ENCODE measurements at regions not wholly inside any gene's neighbourhood (a gene's known extent, or its start where the extent isn't known, plus 50 kb on each side); places are given as distances from the start of the nearest gene placed in this dataset.

- H3K4me3 ChIP-seq = no peak overlapping the region
- no peaks in the 10 kb centered on the region for H3K27me3 ChIP-seq
- no peaks in the 10 kb centered on the region for H3K36me3 ChIP-seq
- H3K9me3 ChIP-seq = no peaks in the 10 kb centered on the region
- no peak overlapping the region for H3K27ac ChIP-seq
- no peak for DNase-seq (ENCODE audit: low spot score in 2 of 2)
- peaks cover 21% of the 10 kb centered on the region for H3K4me1 ChIP-seq
- no peak for TF ChIP-seq POLR2AphosphoS5 (IDR thresholded peaks at IDR 0.05)
- no peak for TF ChIP-seq EP300 (IDR thresholded peaks at IDR 0.05)
- no peak for TF ChIP-seq POLR2A (IDR thresholded peaks at IDR 0.05)
- TF ChIP-seq CTCF (IDR thresholded peaks at IDR 0.05) = no peak
- 67% methylated on average over 3 of the region's 3 CpGs for WGBS
Measured at GRCh38 chr17:62892061-62892675, 73.9 kb upstream of the TANC2 start.

- Histone ChIP-seq H3K9me3 (no peaks in the 10 kb centered on the region), H3K27ac (no peak overlapping the region), H3K4me1 (peaks cover 21% of the 10 kb centered on the region), H3K4me3 (no peak overlapping the region), H3K27me3 (no peaks in the 10 kb centered on the region), H3K36me3 (no peaks in the 10 kb centered on the region)
- 98% methylated on average over 3 of the region's 3 CpGs for WGBS
- DNase-seq (ENCODE audit: low spot score in 2 of 2) = no peak
- TF ChIP-seq CTCF (IDR thresholded peaks at IDR 0.05) (no peak), POLR2A (IDR thresholded peaks at IDR 0.05) (no peak), POLR2AphosphoS5 (IDR thresholded peaks at IDR 0.05) (no peak), EP300 (IDR thresholded peaks at IDR 0.05) (no peak)
Measured at GRCh38 chr17:62891659-62892058, 74.4 kb upstream of the TANC2 start.

- DNase-seq (ENCODE audit: low spot score in 2 of 2) = no peak
- Histone ChIP-seq H3K36me3 (no peaks in the 10 kb centered on the region), H3K9me3 (no peaks in the 10 kb centered on the region), H3K4me3 (no peak overlapping the region), H3K27ac (no peak overlapping the region), H3K27me3 (no peaks in the 10 kb centered on the region), H3K4me1 (peaks cover 17% of the 10 kb centered on the region)
- WGBS = 71% methylated on average over 1 of the region's 1 CpG
- TF ChIP-seq CTCF (IDR thresholded peaks at IDR 0.05) (no peak), EP300 (IDR thresholded peaks at IDR 0.05) (no peak), POLR2AphosphoS5 (IDR thresholded peaks at IDR 0.05) (no peak), POLR2A (IDR thresholded peaks at IDR 0.05) (no peak)
Measured at GRCh38 chr17:62888765-62889164, 77.3 kb upstream of the TANC2 start.

GRCh38 chr17:62888148-62888547 lies 77.9 kb upstream of the TANC2 start:
- no peak overlapping the region for H3K27ac ChIP-seq
- no peak for DNase-seq (ENCODE audit: low spot score in 2 of 2)
- no peaks in the 10 kb centered on the region for H3K27me3 ChIP-seq
- H3K4me1 ChIP-seq = peaks cover 13% of the 10 kb centered on the region
- TF ChIP-seq POLR2AphosphoS5 (IDR thresholded peaks at IDR 0.05) = no peak
- TF ChIP-seq POLR2A (IDR thresholded peaks at IDR 0.05) = no peak
- TF ChIP-seq EP300 (IDR thresholded peaks at IDR 0.05) = no peak
- TF ChIP-seq CTCF (IDR thresholded peaks at IDR 0.05) = no peak
- no peaks in the 10 kb centered on the region for H3K9me3 ChIP-seq
- H3K36me3 ChIP-seq = no peaks in the 10 kb centered on the region
- H3K4me3 ChIP-seq = no peak overlapping the region

GRCh38 chr17:62887437-62887836 lies 78.6 kb upstream of the TANC2 start:
- no peaks in the 10 kb centered on the region for H3K9me3 ChIP-seq
- no peaks in the 10 kb centered on the region for H3K36me3 ChIP-seq
- peaks cover 6% of the 10 kb centered on the region for H3K4me1 ChIP-seq
- WGBS = 78% methylated on average over 3 of the region's 3 CpGs
- no peak overlapping the region for H3K27ac ChIP-seq
- no peaks in the 10 kb centered on the region for H3K27me3 ChIP-seq
- DNase-seq (ENCODE audit: low spot score in 2 of 2) = no peak
- no peak overlapping the region for H3K4me3 ChIP-seq
- TF ChIP-seq CTCF (IDR thresholded peaks at IDR 0.05) (no peak), POLR2AphosphoS5 (IDR thresholded peaks at IDR 0.05) (no peak), POLR2A (IDR thresholded peaks at IDR 0.05) (no peak), EP300 (IDR thresholded peaks at IDR 0.05) (no peak)

All from suprapubic skin (tissue), 4 donors.